K562 (cell line): ENCODE measurements at regions not wholly inside any gene's neighbourhood (a gene's known extent, or its start where the extent isn't known, plus 50 kb on each side); places are given as distances from the start of the nearest gene placed in this dataset.

Experiments used
- ATAC-seq: fragments of 200-7000 bp; cut with Tn5 transposase; 3 replicates; pipeline ENCODE4 v1.9.1; 2020; ENCODE audit warnings: moderate library complexity
- BruUV-seq: library from RNA; stranded (reverse); fragments of 400-500 nt; replicated peaks from 2 replicates; lab custom pipeline; 2021; lab: Mats Ljungman, UMichigan
- CTCF ChIA-PET: fragments of 300-600 bp; formaldehyde crosslinking; extraction: SDS; loops from one replicate; lab custom pipeline; 2021; ENCODE audit warnings: low intra/inter-chr PET ratio; lab: Yijun Ruan, JAX
- POLR2A ChIA-PET: fragments of 300-600, 350-650 bp; sonication (Branson Sonifier 250); formaldehyde crosslinking; extraction: SDS; loops from one replicate; lab custom pipeline; 2021; ENCODE audit warnings: antibody characterized with exemption, inconsistent platforms; lab: Yijun Ruan, JAX
- DNase-seq, 4 experiments: peaks; one replicate each; pipeline versions ENCODE4 v3.0.0 to v3.0.0-alpha.2; 2011 to 2018; ENCODE audit warnings: low spot score in 3 of 4, mixed read lengths in 3 of 4; ENCODE audit errors: extremely low read depth in 1 of 4
- FAIRE-seq: peaks from 2 replicates; lab custom pipeline; 2011; peaks lifted over from hg19 to GRCh38; lab: Jason Lieb, UNC
- H2AFZ ChIP-seq: 2 replicates; pipeline ENCODE4 v1.6.0; 2011; ENCODE audit warnings: low read depth, low read length, control low read depth, inconsistent platforms
- H3K27ac ChIP-seq: fragments of 200-600 bp; 3 replicates; pipeline ENCODE4 v1.8.0; 2011; ENCODE audit warnings: low read depth, mild to moderate bottlenecking, control low read depth, inconsistent platforms, low read length, moderate library complexity, mixed read lengths; ENCODE audit errors: extremely low read depth
- H3K27me3 ChIP-seq, 2 experiments: fragments of 300-600 bp in 1 of 2; 2 replicates in 1 of 2; 3 replicates in 1 of 2; pipeline versions ENCODE4 v1.6.0 to v1.8.0; 2011; ENCODE audit warnings: inconsistent platforms in 2 of 2, low read length in 2 of 2, mild to moderate bottlenecking in 1 of 2, mixed read lengths in 1 of 2, moderate library complexity in 1 of 2; ENCODE audit not compliant: control insufficient read depth in 2 of 2, insufficient read depth in 2 of 2
- H3K36me3 ChIP-seq: fragments of 300-600 bp; 3 replicates; pipeline ENCODE4 v1.8.0; 2011; ENCODE audit warnings: mild to moderate bottlenecking, low read length, inconsistent platforms; ENCODE audit not compliant: control insufficient read depth, insufficient read depth
- H3K4me1 ChIP-seq, 2 experiments: fragments of 200-600 bp in 1 of 2; replicated peaks in 1 of 2; 2 replicates in 1 of 2; 3 replicates in 1 of 2; pipeline versions ENCODE4 v1.5.1 to v1.8.0; 2011; ENCODE audit warnings: inconsistent platforms in 2 of 2, low read length in 2 of 2, mild to moderate bottlenecking in 1 of 2, mixed read lengths in 1 of 2, moderate library complexity in 1 of 2; ENCODE audit not compliant: control insufficient read depth in 2 of 2, insufficient read depth in 2 of 2
- H3K4me2 ChIP-seq: 2 replicates; pipeline ENCODE4 v1.6.1; 2011; ENCODE audit warnings: low read length, control low read depth, inconsistent platforms, mixed read lengths; ENCODE audit not compliant: insufficient read depth
- H3K4me3 ChIP-seq: fragments of 200-600 bp; sonication (generic), shearing (Covaris generic); 2 replicates; pipeline ENCODE4 v1.5.1; 2016; ENCODE audit warnings: control low read depth, inconsistent platforms
- H3K79me2 ChIP-seq: fragments of 200-600 bp; 3 replicates; pipeline ENCODE4 v1.8.0; 2011; ENCODE audit warnings: low read length, inconsistent platforms; ENCODE audit not compliant: control insufficient read depth, insufficient read depth
- H3K9ac ChIP-seq, 2 experiments: 2 replicates each; pipeline versions ENCODE4 v1.6.0 to v1.6.1; 2011; ENCODE audit warnings: low read depth in 2 of 2, low read length in 2 of 2, control low read depth in 1 of 2, inconsistent platforms in 1 of 2, mild to moderate bottlenecking in 1 of 2, mixed read lengths in 1 of 2; ENCODE audit not compliant: insufficient read depth in 1 of 2
- H3K9me1 ChIP-seq: one replicate; pipeline ENCODE4 v1.6.0; 2011; ENCODE audit warnings: inconsistent platforms, mild to moderate bottlenecking, low read length, moderate library complexity; ENCODE audit not compliant: control insufficient read depth, insufficient read depth
- H3K9me3 ChIP-seq: replicated peaks from 2 replicates; pipeline ENCODE4 v1.5.1; 2011; ENCODE audit warnings: low read depth, low read length, inconsistent platforms; ENCODE audit not compliant: control insufficient read depth, insufficient read depth
- H4K20me1 ChIP-seq: replicated peaks from 2 replicates; pipeline ENCODE4 v1.6.1; 2011; ENCODE audit warnings: low read length, inconsistent platforms, mixed read lengths; ENCODE audit not compliant: control insufficient read depth, insufficient read depth
- CXXC5 ChIP-seq: fragments of 250-450 bp; sonication (Bioruptor Pico); IDR thresholded peaks from 2 replicates; pipeline ENCODE4 v1.8.0; 2022; ENCODE audit warnings: inconsistent platforms, mild to moderate bottlenecking, moderate library complexity
- EGR1 ChIP-seq: fragments of 450-650 bp; conservative IDR thresholded peaks from 2 replicates; pipeline ENCODE4 v1.6.1; 2017; ENCODE audit warnings: mild to moderate bottlenecking
- FIP1L1 ChIP-seq: fragments of 200-400 bp; formaldehyde crosslinking; IDR thresholded peaks from 2 replicates; pipeline ENCODE4 v1.6.1; 2018; ENCODE audit warnings: mild to moderate bottlenecking, low read depth, low read length; ENCODE audit not compliant: poor library complexity, severe bottlenecking
- HMG20B ChIP-seq: fragments of 250-450 bp; sonication (Bioruptor Pico); IDR thresholded peaks from 2 replicates; pipeline ENCODE4 v1.5.0; 2021; ENCODE audit warnings: mild to moderate bottlenecking
- KAT2B ChIP-seq: IDR thresholded peaks from one replicate; pipeline ENCODE4 v1.6.1; 2012; ENCODE audit warnings: low read depth, mild to moderate bottlenecking, control low read depth, inconsistent platforms, low read length, moderate library complexity
- NR1H2 ChIP-seq: sonication (generic); formaldehyde crosslinking; IDR thresholded peaks from 2 replicates; pipeline ENCODE4 v1.4.0; 2020; ENCODE audit warnings: mild to moderate bottlenecking, missing genetic modification reagents
- PHTF2 ChIP-seq: fragments of 250-450 bp; sonication (Bioruptor Pico); IDR thresholded peaks from 2 replicates; pipeline ENCODE4 v1.5.0; 2021; ENCODE audit warnings: mild to moderate bottlenecking
- PTTG1 ChIP-seq: fragments of 450-650 bp; IDR thresholded peaks from 2 replicates; pipeline ENCODE4 v1.6.1; 2016; ENCODE audit warnings: low read depth, mild to moderate bottlenecking, missing genetic modification characterization, missing compliant biosample characterization
- SREBF2 ChIP-seq: sonication (generic); formaldehyde crosslinking; IDR thresholded peaks from 2 replicates; pipeline ENCODE4 v1.4.0; 2020; ENCODE audit warnings: mild to moderate bottlenecking, missing genetic modification reagents
- ZNF239 ChIP-seq: fragments of 250-450 bp; sonication (Bioruptor Pico); IDR thresholded peaks from 2 replicates; pipeline ENCODE4 v1.4.0; 2020; ENCODE audit warnings: mild to moderate bottlenecking
- ZNF444 ChIP-seq: fragments of 250-450 bp; sonication (Bioruptor Pico); IDR thresholded peaks from 2 replicates; pipeline ENCODE4 v1.4.0; 2020; ENCODE audit warnings: mild to moderate bottlenecking, moderate library complexity
- in situ Hi-C: fragments of 300-500 bp; cut with MboI; formaldehyde crosslinking; loops from 4 replicates; pipeline ENCODE4 v1.15.0; 2018; ENCODE audit warnings: inconsistent platforms, mixed read lengths
- intact Hi-C: fragments of 100-400 bp; cut with micrococcal nuclease; formaldehyde crosslinking; loops from 2 replicates; pipeline ENCODE4 v1.14.2; 2022
- TF ChIP-seq, protein P1 (sequence below): sonication (generic); formaldehyde crosslinking; IDR thresholded peaks from 2 replicates; pipeline ENCODE4 v1.8.0; 2022; ENCODE audit warnings: mild to moderate bottlenecking, missing genetic modification reagents, borderline replicate concordance
- TF ChIP-seq, protein P2 (sequence below): fragments of 450-650 bp; IDR thresholded peaks from 2 replicates; pipeline ENCODE4 v1.6.1; 2016; ENCODE audit warnings: borderline replicate concordance
- TF ChIP-seq, protein P3 (sequence below): sonication (generic); formaldehyde crosslinking; IDR thresholded peaks from 2 replicates; pipeline ENCODE4 v1.8.0; 2023; ENCODE audit warnings: missing genetic modification reagents, mild to moderate bottlenecking, borderline replicate concordance

- Histone ChIP-seq H3K9me3 (no peaks in the 10 kb centered on the region), H3K4me3 (no peak overlapping the region), H3K4me2 (no peak overlapping the region), H3K27me3 (no peaks in the 10 kb centered on the region), H2AFZ (no peak overlapping the region), H3K9me1 (no peaks in the 10 kb centered on the region), H3K4me1 (no peaks in the 10 kb centered on the region), H4K20me1 (no peaks in the 10 kb centered on the region), H3K36me3 (no peaks in the 10 kb centered on the region), H3K79me2 (no peaks in the 10 kb centered on the region), H3K27ac (no peak overlapping the region), H3K9ac (no peak overlapping the region)
- no TSS peak for BruUV-seq
- ATAC-seq (no peak), FAIRE-seq (no peak), DNase-seq (no peak)
- POLR2A ChIA-PET = no interaction called here
- in situ Hi-C loops (no loop called here), intact Hi-C loops (no loop called here)
- CTCF ChIA-PET = no interaction called here
- TF ChIP-seq EGR1 (no peak), ZNF239 (CRISPR knock-in tag) (no peak), FIP1L1 (no peak), ZNF444 (no peak), PHTF2 (CRISPR knock-in tag) (no peak), SREBF2 (no peak), CXXC5 (no peak), PTTG1 (tag) (no peak), HMG20B (no peak), NR1H2 (no peak), KAT2B (no peak)
- TF ChIP-seq, protein P1, sequence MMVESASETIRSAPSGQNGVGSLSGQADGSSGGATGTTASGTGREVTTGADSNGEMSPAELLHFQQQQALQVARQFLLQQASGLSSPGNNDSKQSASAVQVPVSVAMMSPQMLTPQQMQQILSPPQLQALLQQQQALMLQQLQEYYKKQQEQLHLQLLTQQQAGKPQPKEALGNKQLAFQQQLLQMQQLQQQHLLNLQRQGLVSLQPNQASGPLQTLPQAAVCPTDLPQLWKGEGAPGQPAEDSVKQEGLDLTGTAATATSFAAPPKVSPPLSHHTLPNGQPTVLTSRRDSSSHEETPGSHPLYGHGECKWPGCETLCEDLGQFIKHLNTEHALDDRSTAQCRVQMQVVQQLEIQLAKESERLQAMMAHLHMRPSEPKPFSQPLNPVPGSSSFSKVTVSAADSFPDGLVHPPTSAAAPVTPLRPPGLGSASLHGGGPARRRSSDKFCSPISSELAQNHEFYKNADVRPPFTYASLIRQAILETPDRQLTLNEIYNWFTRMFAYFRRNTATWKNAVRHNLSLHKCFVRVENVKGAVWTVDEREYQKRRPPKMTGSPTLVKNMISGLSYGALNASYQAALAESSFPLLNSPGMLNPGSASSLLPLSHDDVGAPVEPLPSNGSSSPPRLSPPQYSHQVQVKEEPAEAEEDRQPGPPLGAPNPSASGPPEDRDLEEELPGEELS (CRISPR knock-in tag) = no peak
- TF ChIP-seq, protein P2, sequence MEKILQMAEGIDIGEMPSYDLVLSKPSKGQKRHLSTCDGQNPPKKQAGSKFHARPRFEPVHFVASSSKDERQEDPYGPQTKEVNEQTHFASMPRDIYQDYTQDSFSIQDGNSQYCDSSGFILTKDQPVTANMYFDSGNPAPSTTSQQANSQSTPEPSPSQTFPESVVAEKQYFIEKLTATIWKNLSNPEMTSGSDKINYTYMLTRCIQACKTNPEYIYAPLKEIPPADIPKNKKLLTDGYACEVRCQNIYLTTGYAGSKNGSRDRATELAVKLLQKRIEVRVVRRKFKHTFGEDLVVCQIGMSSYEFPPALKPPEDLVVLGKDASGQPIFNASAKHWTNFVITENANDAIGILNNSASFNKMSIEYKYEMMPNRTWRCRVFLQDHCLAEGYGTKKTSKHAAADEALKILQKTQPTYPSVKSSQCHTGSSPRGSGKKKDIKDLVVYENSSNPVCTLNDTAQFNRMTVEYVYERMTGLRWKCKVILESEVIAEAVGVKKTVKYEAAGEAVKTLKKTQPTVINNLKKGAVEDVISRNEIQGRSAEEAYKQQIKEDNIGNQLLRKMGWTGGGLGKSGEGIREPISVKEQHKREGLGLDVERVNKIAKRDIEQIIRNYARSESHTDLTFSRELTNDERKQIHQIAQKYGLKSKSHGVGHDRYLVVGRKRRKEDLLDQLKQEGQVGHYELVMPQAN = no peak
- TF ChIP-seq, protein P3, sequence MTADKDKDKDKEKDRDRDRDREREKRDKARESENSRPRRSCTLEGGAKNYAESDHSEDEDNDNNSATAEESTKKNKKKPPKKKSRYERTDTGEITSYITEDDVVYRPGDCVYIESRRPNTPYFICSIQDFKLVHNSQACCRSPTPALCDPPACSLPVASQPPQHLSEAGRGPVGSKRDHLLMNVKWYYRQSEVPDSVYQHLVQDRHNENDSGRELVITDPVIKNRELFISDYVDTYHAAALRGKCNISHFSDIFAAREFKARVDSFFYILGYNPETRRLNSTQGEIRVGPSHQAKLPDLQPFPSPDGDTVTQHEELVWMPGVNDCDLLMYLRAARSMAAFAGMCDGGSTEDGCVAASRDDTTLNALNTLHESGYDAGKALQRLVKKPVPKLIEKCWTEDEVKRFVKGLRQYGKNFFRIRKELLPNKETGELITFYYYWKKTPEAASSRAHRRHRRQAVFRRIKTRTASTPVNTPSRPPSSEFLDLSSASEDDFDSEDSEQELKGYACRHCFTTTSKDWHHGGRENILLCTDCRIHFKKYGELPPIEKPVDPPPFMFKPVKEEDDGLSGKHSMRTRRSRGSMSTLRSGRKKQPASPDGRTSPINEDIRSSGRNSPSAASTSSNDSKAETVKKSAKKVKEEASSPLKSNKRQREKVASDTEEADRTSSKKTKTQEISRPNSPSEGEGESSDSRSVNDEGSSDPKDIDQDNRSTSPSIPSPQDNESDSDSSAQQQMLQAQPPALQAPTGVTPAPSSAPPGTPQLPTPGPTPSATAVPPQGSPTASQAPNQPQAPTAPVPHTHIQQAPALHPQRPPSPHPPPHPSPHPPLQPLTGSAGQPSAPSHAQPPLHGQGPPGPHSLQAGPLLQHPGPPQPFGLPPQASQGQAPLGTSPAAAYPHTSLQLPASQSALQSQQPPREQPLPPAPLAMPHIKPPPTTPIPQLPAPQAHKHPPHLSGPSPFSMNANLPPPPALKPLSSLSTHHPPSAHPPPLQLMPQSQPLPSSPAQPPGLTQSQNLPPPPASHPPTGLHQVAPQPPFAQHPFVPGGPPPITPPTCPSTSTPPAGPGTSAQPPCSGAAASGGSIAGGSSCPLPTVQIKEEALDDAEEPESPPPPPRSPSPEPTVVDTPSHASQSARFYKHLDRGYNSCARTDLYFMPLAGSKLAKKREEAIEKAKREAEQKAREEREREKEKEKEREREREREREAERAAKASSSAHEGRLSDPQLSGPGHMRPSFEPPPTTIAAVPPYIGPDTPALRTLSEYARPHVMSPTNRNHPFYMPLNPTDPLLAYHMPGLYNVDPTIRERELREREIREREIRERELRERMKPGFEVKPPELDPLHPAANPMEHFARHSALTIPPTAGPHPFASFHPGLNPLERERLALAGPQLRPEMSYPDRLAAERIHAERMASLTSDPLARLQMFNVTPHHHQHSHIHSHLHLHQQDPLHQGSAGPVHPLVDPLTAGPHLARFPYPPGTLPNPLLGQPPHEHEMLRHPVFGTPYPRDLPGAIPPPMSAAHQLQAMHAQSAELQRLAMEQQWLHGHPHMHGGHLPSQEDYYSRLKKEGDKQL = no peak
These were observed 419.4 kb upstream of the DACH1 start for GRCh38 chr13:72286421-72286820.
